Breast epithelium (tissue), 4 donors: ENCODE measurements at regions not wholly inside any gene's neighbourhood (a gene's known extent, or its start where the extent isn't known, plus 50 kb on each side); places are given as distances from the start of the nearest gene placed in this dataset.

Experiments used
- DNase-seq, 2 donors: peaks; one replicate each; pipeline ENCODE4 v3.0.0-alpha.2; 2019; ENCODE audit warnings: low spot score in 2 of 2
- H3K27ac ChIP-seq, 2 donors: fragments of 200-600 bp; sonication (generic) in 1 of 2; one replicate each; pipeline ENCODE4 v1.5.1; 2016 to 2019; ENCODE audit warnings: mild to moderate bottlenecking in 1 of 2
- H3K27me3 ChIP-seq, 2 donors: fragments of 200-600 bp; sonication (generic) in 1 of 2; one replicate each; pipeline versions ENCODE4 v1.5.1 to v1.6.0; 2017 to 2019; ENCODE audit warnings: control low read depth in 1 of 2, mild to moderate bottlenecking in 1 of 2
- H3K36me3 ChIP-seq: fragments of 200-600 bp; one replicate; pipeline ENCODE4 v1.5.1; 2019
- H3K4me1 ChIP-seq, 2 donors: fragments of 200-600 bp; sonication (generic); one replicate each; pipeline ENCODE4 v1.5.1; 2016 to 2019; ENCODE audit warnings: control low read depth in 1 of 2
- H3K4me3 ChIP-seq, 3 donors: fragments of 200-600 bp; sonication (generic); 1 replicate in 2 of 3; 2 replicates in 1 of 3; pipeline ENCODE4 v1.5.1; 2016 to 2019; ENCODE audit warnings: mild to moderate bottlenecking in 3 of 3, moderate library complexity in 2 of 3
- H3K9me3 ChIP-seq, 2 donors: fragments of 200-600 bp; sonication (generic) in 1 of 2; one replicate each; pipeline ENCODE4 v1.5.1; 2016 to 2019; ENCODE audit warnings: control low read depth in 1 of 2
- POLR2A ChIP-seq: fragments of 450-650 bp; IDR thresholded peaks from one replicate; pipeline ENCODE4 v1.6.1; 2016; ENCODE audit warnings: antibody characterized with exemption, mild to moderate bottlenecking, moderate library complexity
- POLR2AphosphoS5 ChIP-seq, 3 donors: sonication (generic); formaldehyde crosslinking; IDR thresholded peaks; one replicate each; pipeline ENCODE4 v1.6.1; 2017; ENCODE audit warnings: antibody characterized with exemption in 3 of 3
- intact Hi-C: fragments of 100-400 bp; cut with DNase I; formaldehyde crosslinking; loops from one replicate; pipeline ENCODE4 v1.15.1; 2023; ENCODE audit warnings: low total_unique reads
- TF ChIP-seq, protein P1 (sequence below), 3 donors: fragments of 450-650 bp; IDR thresholded peaks; one replicate each; pipeline ENCODE4 v1.5.1; 2016 to 2017; ENCODE audit warnings: antibody characterized with exemption in 3 of 3, mild to moderate bottlenecking in 3 of 3, moderate library complexity in 3 of 3

DNA sequence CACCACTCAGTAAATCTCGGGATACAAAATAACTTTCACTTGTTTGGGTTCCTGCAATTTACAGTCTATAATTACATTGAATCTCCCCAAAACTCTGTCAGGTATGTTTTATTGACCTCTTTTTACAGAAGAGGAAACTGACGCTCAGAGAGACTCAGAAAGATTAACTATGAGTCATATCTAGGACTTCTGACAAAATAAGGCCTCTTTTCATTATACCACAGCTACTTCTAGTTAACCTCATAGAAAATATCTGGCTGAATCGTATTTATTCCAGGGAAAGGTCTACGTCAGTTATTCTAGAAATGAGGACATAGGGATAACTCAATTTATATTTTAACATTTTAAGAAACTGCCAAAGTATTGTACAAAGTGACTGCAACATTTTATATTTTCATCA is 211.1 kb upstream of the FAM78B start:
- no peaks in the 10 kb centered on the region for H3K36me3 ChIP-seq
- intact Hi-C loops = no loop called here
- no peaks in the 10 kb centered on the region for H3K9me3 ChIP-seq
- no peak for DNase-seq
- no peak overlapping the region for H3K4me3 ChIP-seq
- no peaks in the 10 kb centered on the region for H3K4me1 ChIP-seq
- H3K27ac ChIP-seq = no peak overlapping the region
- H3K27me3 ChIP-seq = no peaks in the 10 kb centered on the region
- TF ChIP-seq POLR2AphosphoS5 (IDR thresholded peaks at IDR 0.05) (no peak), POLR2A (no peak)
- TF ChIP-seq, protein P1, sequence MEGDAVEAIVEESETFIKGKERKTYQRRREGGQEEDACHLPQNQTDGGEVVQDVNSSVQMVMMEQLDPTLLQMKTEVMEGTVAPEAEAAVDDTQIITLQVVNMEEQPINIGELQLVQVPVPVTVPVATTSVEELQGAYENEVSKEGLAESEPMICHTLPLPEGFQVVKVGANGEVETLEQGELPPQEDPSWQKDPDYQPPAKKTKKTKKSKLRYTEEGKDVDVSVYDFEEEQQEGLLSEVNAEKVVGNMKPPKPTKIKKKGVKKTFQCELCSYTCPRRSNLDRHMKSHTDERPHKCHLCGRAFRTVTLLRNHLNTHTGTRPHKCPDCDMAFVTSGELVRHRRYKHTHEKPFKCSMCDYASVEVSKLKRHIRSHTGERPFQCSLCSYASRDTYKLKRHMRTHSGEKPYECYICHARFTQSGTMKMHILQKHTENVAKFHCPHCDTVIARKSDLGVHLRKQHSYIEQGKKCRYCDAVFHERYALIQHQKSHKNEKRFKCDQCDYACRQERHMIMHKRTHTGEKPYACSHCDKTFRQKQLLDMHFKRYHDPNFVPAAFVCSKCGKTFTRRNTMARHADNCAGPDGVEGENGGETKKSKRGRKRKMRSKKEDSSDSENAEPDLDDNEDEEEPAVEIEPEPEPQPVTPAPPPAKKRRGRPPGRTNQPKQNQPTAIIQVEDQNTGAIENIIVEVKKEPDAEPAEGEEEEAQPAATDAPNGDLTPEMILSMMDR (IDR thresholded peaks at IDR 0.05) = no peak

GRCh38 chr1:166378805-166379204 is 212.0 kb upstream of the FAM78B start:
- H3K4me1 ChIP-seq = no peaks in the 10 kb centered on the region
- H3K27ac ChIP-seq = no peak overlapping the region
- H3K9me3 ChIP-seq = no peaks in the 10 kb centered on the region
- H3K36me3 ChIP-seq = no peaks in the 10 kb centered on the region
- H3K4me3 ChIP-seq = no peak overlapping the region
- TF ChIP-seq POLR2AphosphoS5 (IDR thresholded peaks at IDR 0.05) (no peak), POLR2A (no peak)
- TF ChIP-seq, protein P1 (IDR thresholded peaks at IDR 0.05) = no peak
- no peaks in the 10 kb centered on the region for H3K27me3 ChIP-seq
- DNase-seq = no peak
- intact Hi-C loops = no loop called here

GRCh38 chr1:166379447-166379846 is 212.6 kb upstream of the FAM78B start:
- no peaks in the 10 kb centered on the region for H3K36me3 ChIP-seq
- no peak overlapping the region for H3K27ac ChIP-seq
- no peaks in the 10 kb centered on the region for H3K4me1 ChIP-seq
- TF ChIP-seq POLR2AphosphoS5 (IDR thresholded peaks at IDR 0.05) (no peak), POLR2A (no peak)
- TF ChIP-seq, protein P1 (IDR thresholded peaks at IDR 0.05) = no peak
- intact Hi-C loops = no loop called here
- H3K4me3 ChIP-seq = no peak overlapping the region
- no peaks in the 10 kb centered on the region for H3K27me3 ChIP-seq
- no peaks in the 10 kb centered on the region for H3K9me3 ChIP-seq
- DNase-seq = no peak

- Histone ChIP-seq H3K4me1 (no peaks in the 10 kb centered on the region), H3K27me3 (no peaks in the 10 kb centered on the region), H3K4me3 (no peak overlapping the region), H3K9me3 (no peaks in the 10 kb centered on the region), H3K27ac (no peak overlapping the region), H3K36me3 (no peaks in the 10 kb centered on the region)
- no peak for DNase-seq
- TF ChIP-seq, protein P1 (IDR thresholded peaks at IDR 0.05) = no peak
- TF ChIP-seq POLR2A (no peak), POLR2AphosphoS5 (IDR thresholded peaks at IDR 0.05) (no peak)
- intact Hi-C loops = no loop called here
Observed at GRCh38 chr1:166383137-166383536, 216.3 kb upstream of the FAM78B start.

GRCh38 chr1:166383635-166384346 is 217.0 kb upstream of the FAM78B start:
- TF ChIP-seq POLR2AphosphoS5 (IDR thresholded peaks at IDR 0.05) = no peak
- TF ChIP-seq, protein P1 (IDR thresholded peaks at IDR 0.05) = no peak
- TF ChIP-seq POLR2A = no peak
- DNase-seq = no peak
- no peaks in the 10 kb centered on the region for H3K27me3 ChIP-seq
- H3K9me3 ChIP-seq = no peaks in the 10 kb centered on the region
- no peaks in the 10 kb centered on the region for H3K4me1 ChIP-seq
- H3K27ac ChIP-seq = no peak overlapping the region
- intact Hi-C loops = no loop called here
- no peak overlapping the region for H3K4me3 ChIP-seq
- H3K36me3 ChIP-seq = no peaks in the 10 kb centered on the region
